CD14-positive monocyte (primary cell): ENCODE measurements at regions not wholly inside any gene's neighbourhood (a gene's known extent, or its start where the extent isn't known, plus 50 kb on each side); places are given as distances from the start of the nearest gene placed in this dataset.

ENCODE experiments used
- DNase-seq, 3 donors: peaks; one replicate each; pipeline ENCODE4 v3.0.0-alpha.2; 2011 to 2022
- H2AFZ ChIP-seq: 2 replicates; pipeline ENCODE4 v1.6.0; 2012; ENCODE audit warnings: mild to moderate bottlenecking, low read depth, low read length, inconsistent platforms; ENCODE audit not compliant: insufficient read depth, poor library complexity, severe bottlenecking
- H3K27ac ChIP-seq, 2 donors: 1 replicate in 1 of 2; 2 replicates in 1 of 2; pipeline ENCODE4 v1.5.1; 2012 to 2013; ENCODE audit warnings: low read length in 2 of 2, control low read depth in 1 of 2, inconsistent platforms in 1 of 2, low read depth in 1 of 2, mild to moderate bottlenecking in 1 of 2
- H3K27me3 ChIP-seq, 2 donors: one replicate each; pipeline versions ENCODE4 v1.6.0 to v1.6.1; 2011 to 2013; ENCODE audit warnings: low read length in 2 of 2; ENCODE audit not compliant: control insufficient read depth in 2 of 2, insufficient read depth in 2 of 2
- H3K36me3 ChIP-seq, 2 donors: replicated peaks in 1 of 2; 1 replicate in 1 of 2; 2 replicates in 1 of 2; pipeline versions ENCODE4 v1.5.1 to v1.6.1; 2012 to 2013; ENCODE audit warnings: low read length in 2 of 2, control low read depth in 1 of 2, inconsistent platforms in 1 of 2, mild to moderate bottlenecking in 1 of 2; ENCODE audit not compliant: insufficient read depth in 2 of 2, control insufficient read depth in 1 of 2
- H3K4me1 ChIP-seq, 2 donors: 1 replicate in 1 of 2; 2 replicates in 1 of 2; pipeline versions ENCODE4 v1.5.1 to v1.6.1; 2012 to 2013; ENCODE audit warnings: low read length in 2 of 2, control low read depth in 1 of 2, inconsistent platforms in 1 of 2, mild to moderate bottlenecking in 1 of 2, moderate library complexity in 1 of 2; ENCODE audit not compliant: insufficient read depth in 2 of 2, control insufficient read depth in 1 of 2
- H3K4me2 ChIP-seq: replicated peaks from 2 replicates; pipeline ENCODE3; 2012; ENCODE audit warnings: low read length, moderate library complexity, mild to moderate bottlenecking; ENCODE audit not compliant: poor library complexity, severe bottlenecking; ENCODE audit errors: extremely low read depth
- H3K4me3 ChIP-seq, 3 experiments: fragments of 200-600 bp in 1 of 3; sonication (generic) in 1 of 3; replicated peaks in 1 of 3; 1 replicate in 2 of 3; 2 replicates in 1 of 3; pipeline ENCODE4 v1.5.1; 2011 to 2013; ENCODE audit warnings: low read length in 3 of 3, mild to moderate bottlenecking in 3 of 3, control low read depth in 2 of 3, low read depth in 2 of 3, inconsistent platforms in 1 of 3, moderate library complexity in 1 of 3
- H3K79me2 ChIP-seq: 2 replicates; pipeline ENCODE4 v1.6.0; 2012; ENCODE audit warnings: mild to moderate bottlenecking, control low read depth, inconsistent platforms, low read length, moderate library complexity; ENCODE audit not compliant: insufficient read depth
- H3K9ac ChIP-seq: 2 replicates; pipeline ENCODE4 v1.6.0; 2017; ENCODE audit warnings: low read length, mild to moderate bottlenecking; ENCODE audit not compliant: insufficient read depth, poor library complexity, severe bottlenecking
- H3K9me3 ChIP-seq, 2 donors: replicated peaks in 1 of 2; 1 replicate in 1 of 2; 2 replicates in 1 of 2; pipeline versions ENCODE4 v1.5.1 to v1.6.1; 2012 to 2013; ENCODE audit warnings: low read length in 2 of 2, control low read depth in 1 of 2; ENCODE audit not compliant: control insufficient read depth in 1 of 2, insufficient read depth in 1 of 2
- H4K20me1 ChIP-seq: 2 replicates; pipeline ENCODE4 v1.6.0; 2012; ENCODE audit warnings: mild to moderate bottlenecking, low read length, control low read depth, moderate library complexity; ENCODE audit not compliant: insufficient read depth
- H3K27ac Mint-ChIP-seq, 7 donors: one replicate each; pipeline ENCODE4 v1.8.0; 2020; ENCODE audit warnings: mild to moderate bottlenecking in 7 of 7, mixed read lengths in 7 of 7, moderate library complexity in 6 of 7, inconsistent platforms in 2 of 7
- H3K27me3 Mint-ChIP-seq, 3 donors: one replicate each; pipeline ENCODE4 v1.8.0; 2021 to 2022; ENCODE audit warnings: low read depth in 3 of 3, mild to moderate bottlenecking in 3 of 3, mixed read lengths in 3 of 3, moderate library complexity in 3 of 3, inconsistent platforms in 1 of 3
- H3K36me3 Mint-ChIP-seq, 2 donors: one replicate each; pipeline ENCODE4 v1.8.0; 2020; ENCODE audit warnings: mixed read lengths in 2 of 2, inconsistent platforms in 1 of 2, mild to moderate bottlenecking in 1 of 2
- H3K4me1 Mint-ChIP-seq: one replicate; pipeline ENCODE4 v1.8.0; 2020; ENCODE audit warnings: mild to moderate bottlenecking, mixed read lengths
- H3K4me3 Mint-ChIP-seq, 2 donors: one replicate each; pipeline ENCODE4 v1.8.0; 2020; ENCODE audit warnings: mild to moderate bottlenecking in 2 of 2, mixed read lengths in 2 of 2, moderate library complexity in 1 of 2
- H3K9me3 Mint-ChIP-seq, 7 donors: one replicate each; pipeline ENCODE4 v1.8.0; 2020 to 2022; ENCODE audit warnings: mixed read lengths in 7 of 7, mild to moderate bottlenecking in 6 of 7, moderate library complexity in 6 of 7, inconsistent platforms in 2 of 7
- CTCF ChIP-seq: fragments of 200-600 bp; IDR thresholded peaks from one replicate; pipeline ENCODE4 v1.8.0; 2022; ENCODE audit warnings: antibody characterized with exemption, mild to moderate bottlenecking
- WGBS: methylation state at CpG from one replicate; pipeline ENCODE4 v1.1.5; 2013; ENCODE audit warnings: missing lambda C conversion rate; ENCODE audit not compliant: insufficient coverage; 5-methylcytosine and 5-hydroxymethylcytosine counted together
- intact Hi-C, 2 donors: fragments of 100-400 bp; cut with micrococcal nuclease; formaldehyde crosslinking; loops; one replicate each; pipeline versions ENCODE4 v1.15.0 to v1.15.1; 2023

- H3K9me3 Mint-ChIP-seq, result peaks cover 0 to 7% (median 5%) of the 10 kb centered on the region in 7 donors
Measured at GRCh38 chr2:111710613-111711012, 173.4 kb downstream of the ANAPC1 start.

GRCh38 chr2:111711270-111711669 lies 172.7 kb downstream of the ANAPC1 start:
- H3K27ac Mint-ChIP-seq, result no peak overlapping the region
- Histone ChIP-seq H3K36me3 (no peaks in the 10 kb centered on the region), H2AFZ (no peak overlapping the region), H3K4me2 (no peak overlapping the region), H4K20me1 (no peaks in the 10 kb centered on the region), H3K4me1 (peaks cover 8 to 25% of the 10 kb centered on the region in 2 donors), H3K9me3 (peaks cover 0 to 8% of the 10 kb centered on the region in 2 donors), H3K4me3 (no peak overlapping the region), H3K9ac (no peak overlapping the region), H3K27me3 (no peaks in the 10 kb centered on the region), H3K79me2 (no peaks in the 10 kb centered on the region), H3K27ac (no peak overlapping the region)
- H3K4me1 Mint-ChIP-seq, result peaks cover 26% of the 10 kb centered on the region
- WGBS, result no CpG with 5 or more reads among the region's 4 CpGs
- no peaks in the 10 kb centered on the region for H3K36me3 Mint-ChIP-seq
- intact Hi-C loops, result no loop called here
- no peak for DNase-seq
- H3K4me3 Mint-ChIP-seq, result no peak overlapping the region
- H3K27me3 Mint-ChIP-seq, result peaks cover 0 to 2% (median 0%) of the 10 kb centered on the region in 3 donors
- no peak for TF ChIP-seq CTCF
- H3K9me3 Mint-ChIP-seq, result peaks cover 0 to 7% (median 5%) of the 10 kb centered on the region in 7 donors

More at GRCh38 chr2:111710613-111711012, 173.4 kb downstream of the ANAPC1 start:
- Mint-ChIP-seq H3K27me3 (peaks cover 0 to 2% (median 0%) of the 10 kb centered on the region in 3 donors), H3K27ac (peak overlapping the region in 1 of 7 donors; percentile 13), H3K36me3 (no peaks in the 10 kb centered on the region), H3K4me3 (no peak overlapping the region), H3K4me1 (peaks cover 33% of the 10 kb centered on the region)
- Histone ChIP-seq H3K27ac (no peak overlapping the region), H3K4me2 (no peak overlapping the region), H3K36me3 (no peaks in the 10 kb centered on the region), H3K4me3 (no peak overlapping the region), H3K79me2 (no peaks in the 10 kb centered on the region), H2AFZ (no peak overlapping the region), H3K9ac (no peak overlapping the region), H3K4me1 (peaks cover 15 to 32% of the 10 kb centered on the region in 2 donors), H3K27me3 (no peaks in the 10 kb centered on the region), H3K9me3 (peaks cover 0 to 8% of the 10 kb centered on the region in 2 donors), H4K20me1 (no peaks in the 10 kb centered on the region)
- DNase-seq, result peak in 1 of 3 donors; percentile 34
- no peak for TF ChIP-seq CTCF
- intact Hi-C loops, result no loop called here
- WGBS, result 4% methylated on average over 3 of the region's 4 CpGs
